ENCODE measurements at regions not wholly inside any gene's neighbourhood (a gene's known extent, or its start where the extent isn't known, plus 50 kb on each side); places are given as distances from the start of the nearest gene placed in this dataset.

GRCh38 chr10:4074545-4075407 lies 289.8 kb upstream of the KLF6 start:
- no peak for DNase-seq (ENCODE audit: low read depth)

- peak; percentile 85 for DNase-seq (ENCODE audit: low read depth)
Measured at GRCh38 chr10:4073912-4074311, 288.9 kb upstream of the KLF6 start.

- no peak for DNase-seq (ENCODE audit: low read depth)
Measured at GRCh38 chr10:4070921-4071660, 286.1 kb upstream of the KLF6 start.

DNA sequence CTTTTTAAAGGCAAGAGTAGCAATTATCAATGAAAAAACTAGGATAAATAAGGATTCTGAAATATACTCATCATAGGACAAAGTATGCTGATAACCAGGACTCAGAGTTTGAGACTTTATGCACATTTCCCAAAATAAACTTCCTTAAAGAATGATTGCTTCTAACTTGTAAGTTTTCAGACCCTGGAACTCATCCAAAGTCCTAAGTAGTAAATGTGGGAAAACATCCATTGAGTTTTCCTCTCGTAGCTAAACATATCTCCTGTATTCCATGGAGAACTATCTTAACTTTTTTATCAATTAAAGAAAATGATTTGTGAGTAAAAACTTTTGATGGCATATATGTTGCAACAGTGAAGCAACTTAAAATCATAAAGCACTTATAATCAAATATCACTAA lies 285.2 kb upstream of the KLF6 start:
- no peak for DNase-seq (ENCODE audit: low read depth)

GRCh38 chr10:4069491-4069890 lies 284.5 kb upstream of the KLF6 start:
- DNase-seq (ENCODE audit: low read depth): peak; percentile 73

GRCh38 chr10:4068629-4069028 lies 283.6 kb upstream of the KLF6 start:
- DNase-seq (ENCODE audit: low read depth): no peak

GRCh38 chr10:4067931-4068561 lies 283.0 kb upstream of the KLF6 start:
- no peak for DNase-seq (ENCODE audit: low read depth)

- no peak for DNase-seq (ENCODE audit: low read depth)
Measured at GRCh38 chr10:4067531-4067930, 282.5 kb upstream of the KLF6 start.

GRCh38 chr10:4066581-4067390 lies 281.8 kb upstream of the KLF6 start:
- DNase-seq (ENCODE audit: low read depth): no peak

DNA sequence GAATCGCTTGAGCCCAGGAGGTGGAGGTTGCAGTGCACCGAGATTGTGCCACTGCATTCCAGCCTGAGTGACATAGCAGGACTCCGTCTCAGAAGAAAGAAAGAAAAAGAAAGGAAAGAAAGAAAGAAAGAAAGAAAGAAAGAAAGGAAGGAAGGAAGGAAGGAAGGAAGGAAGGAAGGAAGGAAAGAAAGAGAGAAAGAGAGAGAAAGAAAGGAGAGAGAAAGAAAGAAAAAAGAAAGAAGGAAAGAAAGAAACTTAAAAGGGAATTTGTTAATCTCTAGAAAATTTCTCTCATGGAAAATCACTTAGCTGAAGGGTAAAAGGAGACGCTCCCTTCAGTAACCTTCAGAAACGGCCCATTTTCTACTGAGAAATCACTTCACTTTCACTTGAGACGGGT lies 279.5 kb upstream of the KLF6 start:
- no peak for DNase-seq (ENCODE audit: low read depth)

DNA sequence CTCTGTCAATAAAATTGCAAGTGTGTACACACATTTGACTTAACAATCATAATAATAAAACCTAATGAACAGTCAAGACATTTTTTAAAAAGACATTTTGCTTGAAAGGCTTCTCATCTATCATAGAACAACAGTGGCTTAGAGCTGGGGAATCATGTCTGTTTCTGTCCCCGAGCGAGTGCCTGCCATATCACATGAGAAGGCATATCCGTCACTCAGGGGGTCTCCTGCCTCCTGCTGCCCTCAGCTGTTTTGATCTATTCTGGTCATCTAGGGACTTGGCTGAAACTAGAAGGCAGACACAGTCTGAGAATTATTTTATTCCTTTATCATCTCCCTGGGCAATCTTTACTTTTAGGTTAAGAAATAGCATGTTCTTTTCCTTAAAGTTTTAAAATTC lies 278.7 kb upstream of the KLF6 start:
- no peak for DNase-seq (ENCODE audit: low read depth)

DNA sequence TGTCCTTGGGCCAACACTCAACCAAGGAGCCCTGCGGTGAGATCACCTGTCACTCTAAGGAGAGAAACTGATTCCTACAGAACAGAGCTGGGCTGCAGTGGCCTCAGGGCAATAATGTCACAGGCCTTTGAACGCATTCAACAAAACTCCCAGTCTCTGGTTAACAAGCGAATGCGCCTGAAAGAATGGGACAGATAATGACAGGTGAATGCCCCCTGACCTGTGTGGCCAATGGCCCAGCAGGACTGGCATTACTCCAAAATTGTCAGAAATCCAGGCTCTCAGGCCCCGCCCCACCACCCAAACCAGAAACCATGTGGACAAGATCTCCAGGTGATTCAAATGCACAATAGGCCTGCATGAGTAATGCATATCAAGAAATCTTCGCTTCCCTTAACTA lies 277.7 kb upstream of the KLF6 start:
- DNase-seq (ENCODE audit: low read depth): no peak

GRCh38 chr10:4062072-4062471 lies 277.1 kb upstream of the KLF6 start:
- DNase-seq (ENCODE audit: low read depth): no peak

DNA sequence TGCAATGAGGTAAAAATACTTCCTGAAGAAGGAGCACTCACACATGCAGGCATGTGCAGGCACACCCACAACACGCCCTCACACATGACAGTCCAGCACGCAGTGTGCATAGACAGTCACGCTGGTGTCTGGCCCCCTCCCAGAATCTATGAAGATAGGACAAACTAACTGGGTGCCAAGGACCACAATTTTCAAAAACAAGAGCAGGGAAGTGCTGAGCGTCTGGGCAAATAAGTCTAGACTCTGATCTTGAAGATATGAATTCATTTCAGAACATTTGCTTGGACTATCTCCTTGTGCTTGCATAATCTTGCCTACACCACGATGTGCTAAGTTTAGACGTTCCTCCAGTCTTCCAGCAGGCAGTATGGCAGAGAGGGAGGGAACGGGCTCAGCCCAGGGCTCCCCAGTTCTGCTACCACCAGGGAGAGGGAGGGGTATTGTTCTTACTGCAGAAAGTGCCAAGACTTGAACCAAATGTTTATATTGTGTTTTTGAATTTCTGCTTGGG lies 276.5 kb upstream of the KLF6 start:
- no peak for DNase-seq (ENCODE audit: low read depth)

- DNase-seq (ENCODE audit: low read depth): no peak
Measured at GRCh38 chr10:4059471-4060138, 274.6 kb upstream of the KLF6 start.

GRCh38 chr10:4058514-4059029 lies 273.6 kb upstream of the KLF6 start:
- no peak for DNase-seq (ENCODE audit: low read depth)

DNA sequence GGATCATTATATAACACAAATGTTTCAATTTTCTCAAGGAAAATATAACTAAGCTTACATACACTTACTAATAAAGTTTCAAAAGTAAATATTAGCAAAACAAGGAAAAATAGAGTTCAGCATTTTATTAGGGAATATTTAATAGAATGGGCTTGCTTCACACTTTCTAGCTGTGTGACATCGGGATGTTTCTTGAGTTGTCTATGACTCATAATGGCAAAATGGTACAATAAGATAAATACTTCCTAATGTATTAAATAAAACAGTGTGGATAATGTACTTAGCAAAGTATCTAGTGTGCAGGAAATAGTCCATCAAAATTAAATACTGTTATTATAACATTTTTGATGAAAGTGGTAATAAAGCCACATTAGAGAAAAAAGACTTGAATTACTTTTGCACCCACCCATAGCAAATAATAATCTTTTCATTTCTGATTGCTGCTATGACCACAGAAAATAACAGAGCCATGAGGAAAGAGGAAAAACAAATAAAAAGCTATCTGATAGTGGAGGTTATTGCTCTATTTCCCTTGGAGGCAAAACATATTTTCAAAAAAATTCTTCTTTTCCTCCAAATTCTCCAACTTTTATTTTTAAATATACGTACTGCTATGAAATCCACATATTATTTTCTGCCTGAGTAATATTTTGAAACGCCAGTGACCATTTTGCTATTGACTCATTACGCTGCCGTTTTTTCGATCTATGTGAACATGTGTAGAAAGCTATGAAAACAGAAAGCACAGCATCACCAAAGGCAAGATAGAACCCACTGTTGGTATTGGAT lies 272.9 kb upstream of the KLF6 start:
- DNase-seq (ENCODE audit: low read depth): no peak

DNA sequence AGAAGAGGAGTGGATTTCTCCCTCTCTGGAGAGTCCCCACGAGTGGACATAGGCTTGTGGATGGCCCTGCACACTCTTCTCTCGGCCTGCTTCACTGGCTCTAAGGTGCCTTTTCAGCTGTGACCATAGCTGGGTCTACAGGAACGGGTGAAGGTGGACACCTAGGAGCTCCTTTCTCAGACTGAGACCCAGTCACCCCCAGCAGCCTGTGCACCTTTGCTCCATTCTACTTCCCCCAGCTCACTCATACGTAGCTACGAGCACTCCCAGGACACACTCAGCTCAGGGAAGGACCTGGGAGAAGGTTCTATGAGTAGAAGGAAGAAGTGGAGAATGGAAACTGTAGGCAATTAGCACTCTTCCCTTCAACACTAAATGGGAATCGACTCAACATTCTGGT lies 272.0 kb upstream of the KLF6 start:
- no peak for DNase-seq (ENCODE audit: low read depth)

DNA sequence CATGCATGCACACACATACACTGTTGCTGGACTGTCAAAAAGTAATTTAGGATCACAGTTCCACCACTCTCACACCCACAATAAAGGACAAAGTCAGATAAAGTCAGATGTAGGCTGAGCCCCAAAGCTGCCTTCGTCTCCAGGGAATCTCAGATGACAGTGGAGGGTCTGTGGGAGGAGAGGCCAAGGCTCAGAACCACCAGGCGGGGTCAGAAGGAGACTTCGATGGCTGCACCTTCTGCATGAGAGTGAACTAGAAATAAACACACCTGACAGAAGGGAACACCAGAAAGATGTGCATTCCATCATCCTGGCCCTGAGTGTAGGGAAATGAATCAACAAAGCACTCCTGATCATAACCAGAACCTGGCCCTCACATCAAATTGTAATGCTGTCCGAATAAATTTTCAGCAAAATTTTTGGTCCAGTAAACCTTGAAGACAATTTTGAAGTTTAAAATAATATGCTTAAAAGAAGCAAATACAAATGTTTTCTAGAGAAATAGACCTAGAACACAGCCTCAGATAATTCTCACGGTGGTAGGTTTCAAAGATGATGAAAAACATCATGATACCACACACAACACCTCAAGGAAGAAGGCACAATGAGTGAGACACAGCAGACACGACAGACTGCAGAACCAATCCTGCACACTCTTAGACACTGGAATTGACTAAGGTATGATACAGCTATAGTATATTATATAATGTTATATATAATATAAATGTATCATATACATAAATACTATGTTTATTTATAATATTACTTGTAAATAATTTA lies 269.8 kb upstream of the KLF6 start:
- no peak for DNase-seq (ENCODE audit: low read depth)

- DNase-seq (ENCODE audit: low read depth): no peak
Measured at GRCh38 chr10:4053940-4054339, 268.9 kb upstream of the KLF6 start.
